ENCODE measurements at regions not wholly inside any gene's neighbourhood (a gene's known extent, or its start where the extent isn't known, plus 50 kb on each side); places are given as distances from the start of the nearest gene placed in this dataset.

GRCh38 chr5:175015028-175015685 lies 290.8 kb downstream of the MSX2 start:
- H3K27ac Mint-ChIP-seq: no peak overlapping the region
- no peaks in the 10 kb centered on the region for H3K4me1 Mint-ChIP-seq
- ATAC-seq (no peak), DNase-seq (ENCODE audit: low spot score in 2 of 2) (no peak)
- H3K4me3 Mint-ChIP-seq: no peak overlapping the region
- no peaks in the 10 kb centered on the region for H3K36me3 Mint-ChIP-seq
- no peaks in the 10 kb centered on the region for H3K9me3 Mint-ChIP-seq

- Mint-ChIP-seq H3K4me1 (no peaks in the 10 kb centered on the region), H3K27ac (no peak overlapping the region), H3K9me3 (no peaks in the 10 kb centered on the region), H3K4me3 (no peak overlapping the region), H3K36me3 (no peaks in the 10 kb centered on the region)
- DNase-seq (ENCODE audit: low spot score in 2 of 2) (no peak), ATAC-seq (no peak)
Measured at GRCh38 chr5:175013251-175013650, 288.9 kb downstream of the MSX2 start.

GRCh38 chr5:175012267-175012666 lies 287.9 kb downstream of the MSX2 start:
- Mint-ChIP-seq H3K4me1 (no peaks in the 10 kb centered on the region), H3K27ac (no peak overlapping the region), H3K9me3 (no peaks in the 10 kb centered on the region), H3K4me3 (no peak overlapping the region), H3K36me3 (no peaks in the 10 kb centered on the region)
- no peak for ATAC-seq
- DNase-seq (ENCODE audit: low spot score in 2 of 2): no peak

- peaks cover 15% of the 10 kb centered on the region for H3K9me3 Mint-ChIP-seq
- no peak overlapping the region for H3K27ac Mint-ChIP-seq
- ATAC-seq (no peak), DNase-seq (ENCODE audit: low spot score in 2 of 2) (no peak)
- no peaks in the 10 kb centered on the region for H3K4me1 Mint-ChIP-seq
- H3K4me3 Mint-ChIP-seq: no peak overlapping the region
- no peaks in the 10 kb centered on the region for H3K36me3 Mint-ChIP-seq
Measured at GRCh38 chr5:175003531-175003930, 279.1 kb downstream of the MSX2 start.

- ATAC-seq (no peak), DNase-seq (ENCODE audit: low spot score in 2 of 2) (no peak)
- H3K4me3 Mint-ChIP-seq: no peak overlapping the region
- no peak overlapping the region for H3K27ac Mint-ChIP-seq
- no peaks in the 10 kb centered on the region for H3K36me3 Mint-ChIP-seq
- peaks cover 24% of the 10 kb centered on the region for H3K9me3 Mint-ChIP-seq
- H3K4me1 Mint-ChIP-seq: peaks cover 9% of the 10 kb centered on the region
Measured at GRCh38 chr5:175001876-175002645, 277.7 kb downstream of the MSX2 start.

GRCh38 chr5:175001311-175001710 lies 276.9 kb downstream of the MSX2 start:
- H3K27ac Mint-ChIP-seq: no peak overlapping the region

GRCh38 chr5:174999581-174999980 lies 275.2 kb downstream of the MSX2 start:
- peaks cover 21% of the 10 kb centered on the region for H3K9me3 Mint-ChIP-seq
- no peak for ATAC-seq
- H3K36me3 Mint-ChIP-seq: no peaks in the 10 kb centered on the region
- DNase-seq (ENCODE audit: low spot score in 2 of 2): no peak
- no peak overlapping the region for H3K27ac Mint-ChIP-seq
- H3K4me1 Mint-ChIP-seq: peaks cover 9% of the 10 kb centered on the region
- H3K4me3 Mint-ChIP-seq: no peak overlapping the region

More at GRCh38 chr5:175001311-175001710, 276.9 kb downstream of the MSX2 start:
- peaks cover 9% of the 10 kb centered on the region for H3K4me1 Mint-ChIP-seq
- H3K4me3 Mint-ChIP-seq: no peak overlapping the region
- DNase-seq (ENCODE audit: low spot score in 2 of 2) (no peak), ATAC-seq (no peak)
- H3K9me3 Mint-ChIP-seq: peaks cover 24% of the 10 kb centered on the region
- H3K36me3 Mint-ChIP-seq: no peaks in the 10 kb centered on the region

GRCh38 chr5:174998131-174998730 lies 273.8 kb downstream of the MSX2 start:
- Mint-ChIP-seq H3K27ac (no peak overlapping the region), H3K4me3 (no peak overlapping the region), H3K4me1 (peaks cover 9% of the 10 kb centered on the region), H3K9me3 (peaks cover 13% of the 10 kb centered on the region), H3K36me3 (no peaks in the 10 kb centered on the region)
- DNase-seq (ENCODE audit: low spot score in 2 of 2): no peak
- no peak for ATAC-seq

GRCh38 chr5:174997688-174998087 lies 273.3 kb downstream of the MSX2 start:
- H3K36me3 Mint-ChIP-seq: no peaks in the 10 kb centered on the region
- ATAC-seq (no peak), DNase-seq (ENCODE audit: low spot score in 2 of 2) (no peak)
- peaks cover 9% of the 10 kb centered on the region for H3K4me1 Mint-ChIP-seq
- peaks cover 15% of the 10 kb centered on the region for H3K9me3 Mint-ChIP-seq
- no peak overlapping the region for H3K27ac Mint-ChIP-seq
- no peak overlapping the region for H3K4me3 Mint-ChIP-seq

- DNase-seq (ENCODE audit: low spot score in 2 of 2) (no peak), ATAC-seq (no peak)
- H3K36me3 Mint-ChIP-seq: no peaks in the 10 kb centered on the region
- H3K9me3 Mint-ChIP-seq: peaks cover 17% of the 10 kb centered on the region
- H3K4me3 Mint-ChIP-seq: no peak overlapping the region
- H3K4me1 Mint-ChIP-seq: peaks cover 9% of the 10 kb centered on the region
- H3K27ac Mint-ChIP-seq: no peak overlapping the region
Measured at GRCh38 chr5:174996941-174997340, 272.6 kb downstream of the MSX2 start.

GRCh38 chr5:174995827-174996226 lies 271.4 kb downstream of the MSX2 start:
- no peak overlapping the region for H3K27ac Mint-ChIP-seq
- no peak overlapping the region for H3K4me3 Mint-ChIP-seq
- ATAC-seq (no peak), DNase-seq (ENCODE audit: low spot score in 2 of 2) (no peak)
- H3K9me3 Mint-ChIP-seq: peaks cover 17% of the 10 kb centered on the region
- peaks cover 9% of the 10 kb centered on the region for H3K4me1 Mint-ChIP-seq
- no peaks in the 10 kb centered on the region for H3K36me3 Mint-ChIP-seq

GRCh38 chr5:174991847-174992246 lies 267.5 kb downstream of the MSX2 start:
- DNase-seq (ENCODE audit: low spot score in 2 of 2) (no peak), ATAC-seq (no peak)
- peaks cover 4% of the 10 kb centered on the region for H3K9me3 Mint-ChIP-seq
- no peak overlapping the region for H3K27ac Mint-ChIP-seq
- no peaks in the 10 kb centered on the region for H3K4me1 Mint-ChIP-seq
- no peak overlapping the region for H3K4me3 Mint-ChIP-seq
- no peaks in the 10 kb centered on the region for H3K36me3 Mint-ChIP-seq

- DNase-seq (ENCODE audit: low spot score in 2 of 2): no peak
- H3K4me1 Mint-ChIP-seq: no peaks in the 10 kb centered on the region
- no peak for ATAC-seq
- H3K9me3 Mint-ChIP-seq: peaks cover 4% of the 10 kb centered on the region
- no peak overlapping the region for H3K4me3 Mint-ChIP-seq
- H3K27ac Mint-ChIP-seq: no peak overlapping the region
- H3K36me3 Mint-ChIP-seq: no peaks in the 10 kb centered on the region
Measured at GRCh38 chr5:174990909-174991308, 266.5 kb downstream of the MSX2 start.

- DNase-seq (ENCODE audit: low spot score in 2 of 2) (no peak), ATAC-seq (no peak)
- H3K4me3 Mint-ChIP-seq: no peak overlapping the region
- no peaks in the 10 kb centered on the region for H3K4me1 Mint-ChIP-seq
- no peaks in the 10 kb centered on the region for H3K36me3 Mint-ChIP-seq
- no peak overlapping the region for H3K27ac Mint-ChIP-seq
- H3K9me3 Mint-ChIP-seq: peaks cover under 1% of the 10 kb centered on the region
Measured at GRCh38 chr5:174987443-174988012, 263.1 kb downstream of the MSX2 start.

- H3K4me1 Mint-ChIP-seq: no peaks in the 10 kb centered on the region
- ATAC-seq (no peak), DNase-seq (ENCODE audit: low spot score in 2 of 2) (no peak)
- no peaks in the 10 kb centered on the region for H3K36me3 Mint-ChIP-seq
- H3K4me3 Mint-ChIP-seq: no peak overlapping the region
- no peaks in the 10 kb centered on the region for H3K9me3 Mint-ChIP-seq
- H3K27ac Mint-ChIP-seq: no peak overlapping the region
Measured at GRCh38 chr5:174984863-174985262, 260.5 kb downstream of the MSX2 start.

Measured in stimulated activated effector memory CD8-positive, alpha-beta T cell treated with anti-CD3 and anti-CD28 coated beads, Interleukin-12 subunit alpha, Interleukin-12 subunit beta, amount 100 ng/mL, for 72 hours (primary cell).